ENCODE measurements at regions not wholly inside any gene's neighbourhood (a gene's known extent, or its start where the extent isn't known, plus 50 kb on each side); places are given as distances from the start of the nearest gene placed in this dataset.

DNA sequence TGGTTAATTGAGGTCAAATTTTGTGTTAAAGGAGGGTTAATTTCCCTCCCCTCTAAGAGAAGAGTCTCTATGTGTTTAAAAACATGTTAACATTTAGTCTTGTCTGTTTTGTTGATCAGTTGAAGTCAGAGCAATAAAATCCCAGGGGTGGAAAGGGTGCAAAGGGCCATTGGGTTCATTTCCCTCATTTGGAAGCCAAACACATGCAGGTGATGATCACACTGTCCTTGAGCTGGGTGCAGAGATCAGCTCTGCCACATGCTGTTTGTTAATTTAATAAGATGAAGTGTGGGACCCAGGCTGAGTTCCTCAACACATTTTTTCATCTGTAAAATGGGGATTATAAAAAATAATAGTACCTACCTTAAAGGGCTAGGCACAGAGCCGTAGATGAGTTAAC lies 260.9 kb downstream of the LPIN1 start:
- no peak for DNase-seq (ENCODE audit: low read depth)
- TF ChIP-seq, protein P1, sequence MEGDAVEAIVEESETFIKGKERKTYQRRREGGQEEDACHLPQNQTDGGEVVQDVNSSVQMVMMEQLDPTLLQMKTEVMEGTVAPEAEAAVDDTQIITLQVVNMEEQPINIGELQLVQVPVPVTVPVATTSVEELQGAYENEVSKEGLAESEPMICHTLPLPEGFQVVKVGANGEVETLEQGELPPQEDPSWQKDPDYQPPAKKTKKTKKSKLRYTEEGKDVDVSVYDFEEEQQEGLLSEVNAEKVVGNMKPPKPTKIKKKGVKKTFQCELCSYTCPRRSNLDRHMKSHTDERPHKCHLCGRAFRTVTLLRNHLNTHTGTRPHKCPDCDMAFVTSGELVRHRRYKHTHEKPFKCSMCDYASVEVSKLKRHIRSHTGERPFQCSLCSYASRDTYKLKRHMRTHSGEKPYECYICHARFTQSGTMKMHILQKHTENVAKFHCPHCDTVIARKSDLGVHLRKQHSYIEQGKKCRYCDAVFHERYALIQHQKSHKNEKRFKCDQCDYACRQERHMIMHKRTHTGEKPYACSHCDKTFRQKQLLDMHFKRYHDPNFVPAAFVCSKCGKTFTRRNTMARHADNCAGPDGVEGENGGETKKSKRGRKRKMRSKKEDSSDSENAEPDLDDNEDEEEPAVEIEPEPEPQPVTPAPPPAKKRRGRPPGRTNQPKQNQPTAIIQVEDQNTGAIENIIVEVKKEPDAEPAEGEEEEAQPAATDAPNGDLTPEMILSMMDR (conservative IDR thresholded peaks at IDR 0.05; ENCODE audit: low read depth, low read length) = no peak
- no peak overlapping the region for H3K4me3 ChIP-seq (ENCODE audit: low read depth, low read length)

DNA sequence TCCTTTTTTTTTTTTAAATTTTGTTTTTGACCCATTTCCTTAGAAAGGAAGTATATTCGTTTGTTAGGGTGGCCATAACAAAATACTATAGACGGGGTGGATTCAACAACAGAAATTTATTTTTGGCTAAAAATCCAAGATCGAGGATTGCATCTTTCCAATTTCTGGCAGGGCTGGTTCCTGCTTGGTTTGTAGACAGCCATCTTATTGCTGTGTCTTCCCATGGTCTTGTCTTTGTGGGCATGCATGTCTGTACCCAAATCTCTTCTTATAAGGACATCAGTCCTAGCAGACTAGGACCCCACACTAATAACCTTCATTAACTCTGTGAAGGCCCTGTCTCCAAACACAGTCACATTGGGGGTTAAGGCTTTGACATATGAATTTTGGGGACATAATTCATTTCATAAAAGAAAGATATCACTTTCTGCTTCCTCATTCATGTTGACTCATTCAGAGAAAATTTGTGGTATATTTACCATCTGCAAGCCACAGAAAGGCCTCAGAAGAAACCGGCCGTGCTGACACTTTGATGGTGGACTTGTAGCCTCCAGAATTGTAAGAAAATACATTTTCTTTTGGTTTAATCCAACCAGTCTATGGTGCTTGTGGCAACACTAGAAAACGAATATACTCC lies 262.1 kb downstream of the LPIN1 start:
- peak; percentile 84 for DNase-seq (ENCODE audit: low read depth)
- TF ChIP-seq, protein P1 (conservative IDR thresholded peaks at IDR 0.05; ENCODE audit: low read depth, low read length) = no peak
- no peak overlapping the region for H3K4me3 ChIP-seq (ENCODE audit: low read depth, low read length)

DNA sequence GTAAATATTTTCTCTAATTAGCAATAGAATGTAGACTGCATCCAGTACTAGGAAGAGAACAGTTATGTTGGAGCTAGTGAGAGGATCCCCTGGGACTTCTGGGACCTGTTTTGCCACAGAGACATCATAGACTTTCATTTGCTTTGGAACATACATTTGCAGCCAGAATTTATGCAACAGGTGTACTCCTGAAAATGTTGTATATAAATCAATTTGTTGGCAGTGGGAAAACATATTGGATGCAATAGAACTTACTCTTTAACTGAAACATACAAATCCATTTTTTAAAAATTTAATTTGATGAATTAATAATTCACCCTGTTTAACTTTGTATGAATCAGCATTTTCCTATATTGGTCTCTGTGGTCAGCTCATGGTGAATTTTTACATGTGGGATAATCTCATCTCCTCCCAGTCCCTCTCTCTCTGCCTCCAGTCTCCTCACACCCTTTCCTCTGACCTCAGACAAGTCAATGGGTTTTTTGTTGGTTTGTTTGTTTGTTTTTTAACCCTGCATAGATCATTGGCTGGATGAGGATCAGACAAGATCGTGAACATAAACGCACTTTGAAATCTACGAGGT lies 263.0 kb downstream of the LPIN1 start:
- DNase-seq (ENCODE audit: low read depth) = no peak
- TF ChIP-seq, protein P1 (conservative IDR thresholded peaks at IDR 0.05; ENCODE audit: low read depth, low read length) = no peak
- H3K4me3 ChIP-seq (ENCODE audit: low read depth, low read length) = no peak overlapping the region

DNA sequence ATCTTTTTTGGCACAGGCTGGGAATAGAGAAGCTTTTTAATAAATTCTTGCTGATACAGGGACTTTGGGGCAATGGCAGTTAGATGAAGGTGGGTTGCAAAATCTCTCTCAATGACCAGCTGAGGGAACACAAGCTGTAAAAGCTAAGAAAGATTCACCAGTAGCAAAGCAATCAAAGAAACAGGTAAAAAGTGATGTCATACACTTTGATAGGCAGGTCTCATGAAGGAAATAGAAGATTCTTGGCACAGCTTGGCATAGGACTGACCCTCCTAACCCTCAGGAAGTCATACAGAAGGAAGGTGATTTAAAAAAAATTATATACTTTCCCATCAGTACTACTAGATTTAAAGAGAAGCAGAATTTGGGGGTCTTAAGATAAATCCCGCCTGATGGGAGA lies 263.6 kb downstream of the LPIN1 start:
- TF ChIP-seq, protein P1 (conservative IDR thresholded peaks at IDR 0.05; ENCODE audit: low read depth, low read length) = no peak
- no peak for DNase-seq (ENCODE audit: low read depth)
- H3K4me3 ChIP-seq (ENCODE audit: low read depth, low read length) = no peak overlapping the region

DNA sequence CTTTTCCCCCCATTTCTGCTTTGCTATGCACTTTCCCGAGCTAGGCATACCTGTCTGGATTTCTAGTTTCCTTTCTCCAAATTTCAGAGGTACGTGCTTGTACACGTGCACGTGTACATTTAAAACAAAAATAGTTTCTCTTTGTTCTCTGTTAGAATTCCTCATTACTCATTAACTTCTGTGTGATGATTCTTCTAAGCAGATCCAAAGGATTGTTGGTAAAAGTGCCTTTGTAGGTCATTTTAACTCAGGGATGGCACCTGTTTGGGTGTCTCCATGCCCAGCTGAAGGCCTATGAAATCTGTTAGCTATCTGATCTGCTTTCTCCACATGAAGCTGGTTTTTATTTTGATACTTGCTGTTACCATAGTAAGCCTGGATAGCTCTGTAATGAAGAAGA lies 264.3 kb downstream of the LPIN1 start:
- no peak overlapping the region for H3K4me3 ChIP-seq (ENCODE audit: low read depth, low read length)
- DNase-seq (ENCODE audit: low read depth) = no peak
- TF ChIP-seq, protein P1 (conservative IDR thresholded peaks at IDR 0.05; ENCODE audit: low read depth, low read length) = no peak

DNA sequence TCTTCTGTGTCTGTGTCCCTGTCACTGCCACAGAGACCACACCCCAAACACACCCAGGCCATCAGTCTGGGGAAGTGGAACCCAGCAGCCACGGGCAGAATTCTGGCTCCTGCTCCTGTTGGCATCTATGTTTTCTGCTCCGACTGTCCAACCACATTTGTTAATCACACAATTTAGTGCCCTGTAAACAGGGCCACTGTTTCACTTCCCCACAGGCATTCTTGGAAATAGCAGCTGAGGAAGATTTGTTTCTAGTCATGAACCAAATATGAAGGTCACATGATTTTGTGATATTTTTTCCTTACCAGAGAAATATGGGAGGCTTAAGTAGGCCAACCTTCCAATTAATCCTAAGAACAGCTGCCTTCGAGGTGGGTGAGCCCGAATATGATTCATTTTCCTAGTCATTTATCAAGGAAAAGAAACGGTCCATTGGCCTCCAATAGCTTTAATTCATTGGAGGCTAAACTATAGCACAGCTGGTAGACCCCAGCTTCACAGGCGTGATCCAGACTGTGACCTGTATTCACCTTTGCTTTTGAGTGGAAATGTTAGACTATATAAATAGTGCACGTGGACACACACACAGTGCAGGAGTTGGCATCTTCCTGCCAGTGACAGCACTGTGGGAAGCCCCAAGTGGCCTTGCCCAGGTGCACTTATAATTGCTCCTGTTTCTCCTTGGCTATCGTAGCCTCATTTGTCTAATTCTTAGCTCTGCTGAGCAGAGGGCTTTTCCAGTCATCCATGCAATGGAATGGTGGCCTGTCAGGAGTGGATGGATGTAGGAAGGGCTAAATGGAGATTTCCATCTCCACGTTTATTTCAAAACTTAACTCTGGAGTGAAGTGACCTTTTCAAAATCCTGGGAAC lies 267.9 kb downstream of the LPIN1 start:
- no peak overlapping the region for H3K4me3 ChIP-seq (ENCODE audit: low read depth, low read length)
- DNase-seq (ENCODE audit: low read depth) = peak; percentile 35
- TF ChIP-seq, protein P1 (conservative IDR thresholded peaks at IDR 0.05; ENCODE audit: low read depth, low read length) = no peak

Data from choroid plexus epithelial cell (primary cell).